Smooth muscle cell (in vitro differentiated cells): ENCODE measurements at regions not wholly inside any gene's neighbourhood (a gene's known extent, or its start where the extent isn't known, plus 50 kb on each side); places are given as distances from the start of the nearest gene placed in this dataset.

ENCODE experiments used
- DNase-seq: peaks from one replicate; lab custom pipeline; 2025; ENCODE audit not compliant: unreplicated experiment; lab: John Stamatoyannopoulos, UW
- H2AFZ ChIP-seq: fragments of 200-600 bp; sonication (generic); 2 replicates; pipeline ENCODE4 v1.6.0; 2016; ENCODE audit warnings: antibody characterized with exemption, low read depth, mild to moderate bottlenecking
- H3F3A ChIP-seq: fragments of 200-600 bp; sonication (generic); 2 replicates; pipeline ENCODE4 v1.6.0; 2017; ENCODE audit warnings: antibody characterized with exemption, low read depth
- H3K27ac ChIP-seq: fragments of 200-600 bp; sonication (generic); 2 replicates; pipeline ENCODE4 v1.5.1; 2016; ENCODE audit warnings: low read depth, mild to moderate bottlenecking
- H3K27me3 ChIP-seq: fragments of 200-600 bp; sonication (generic); 2 replicates; pipeline ENCODE4 v1.6.1; 2016; ENCODE audit warnings: low read depth, mild to moderate bottlenecking
- H3K36me3 ChIP-seq: fragments of 200-600 bp; sonication (generic); 2 replicates; pipeline ENCODE4 v1.5.1; 2016; ENCODE audit warnings: low read depth
- H3K4me1 ChIP-seq: fragments of 200-600 bp; sonication (generic); 2 replicates; pipeline ENCODE4 v1.5.1; 2016; ENCODE audit warnings: low read depth
- H3K4me2 ChIP-seq: fragments of 200-600 bp; sonication (generic); 2 replicates; pipeline ENCODE4 v1.6.0; 2016; ENCODE audit warnings: mild to moderate bottlenecking
- H3K4me3 ChIP-seq: fragments of 200-600 bp; sonication (generic); 2 replicates; pipeline ENCODE4 v1.5.1; 2016; ENCODE audit warnings: mild to moderate bottlenecking
- H3K79me2 ChIP-seq: fragments of 200-600 bp; sonication (generic); 2 replicates; pipeline ENCODE4 v1.6.0; 2016; ENCODE audit warnings: low read depth, mild to moderate bottlenecking
- H3K9ac ChIP-seq: fragments of 200-600 bp; sonication (generic); 2 replicates; pipeline ENCODE4 v1.6.0; 2016; ENCODE audit warnings: low read depth
- H3K9me3 ChIP-seq: fragments of 200-600 bp; sonication (generic); replicated peaks from 2 replicates; pipeline ENCODE4 v1.5.1; 2016; ENCODE audit warnings: low read depth
- H4K20me1 ChIP-seq: fragments of 200-600 bp; sonication (generic); 2 replicates; pipeline ENCODE4 v1.6.0; 2016; ENCODE audit warnings: low read depth
- CTCF ChIP-seq: fragments of 200-600 bp; sonication (generic); IDR thresholded peaks from 2 replicates; pipeline ENCODE4 v1.5.1; 2017; ENCODE audit warnings: borderline replicate concordance, mild to moderate bottlenecking, antibody characterized with exemption; ENCODE audit not compliant: insufficient read depth, poor library complexity, severe bottlenecking
- WGBS: methylation state at CpG from one replicate; pipeline ENCODE4 v1.1.7; 2016; ENCODE audit warnings: low lambda C conversion rate; 5-methylcytosine and 5-hydroxymethylcytosine counted together

GRCh38 chr10:131785121-131785460 is 115.7 kb upstream of the PPP2R2D start:
- Histone ChIP-seq H3K27me3 (no peaks in the 10 kb centered on the region), H2AFZ (no peak overlapping the region), H3K9ac (no peak overlapping the region), H3K27ac (no peak overlapping the region), H3K4me1 (no peaks in the 10 kb centered on the region), H3K9me3 (no peaks in the 10 kb centered on the region), H4K20me1 (no peaks in the 10 kb centered on the region), H3F3A (no peaks in the 10 kb centered on the region), H3K36me3 (no peaks in the 10 kb centered on the region), H3K4me3 (no peak overlapping the region), H3K4me2 (no peak overlapping the region), H3K79me2 (no peaks in the 10 kb centered on the region)
- no peak for DNase-seq
- TF ChIP-seq CTCF: no peak
- 84% methylated on average over 11 of the region's 11 CpGs for WGBS

- Histone ChIP-seq H3K4me2 (no peak overlapping the region), H3K4me1 (no peaks in the 10 kb centered on the region), H3K27ac (no peak overlapping the region), H2AFZ (no peak overlapping the region), H3K79me2 (no peaks in the 10 kb centered on the region), H3K36me3 (no peaks in the 10 kb centered on the region), H3K9ac (no peak overlapping the region), H3F3A (no peaks in the 10 kb centered on the region), H4K20me1 (no peaks in the 10 kb centered on the region), H3K4me3 (no peak overlapping the region), H3K9me3 (no peaks in the 10 kb centered on the region), H3K27me3 (no peaks in the 10 kb centered on the region)
- WGBS: 66% methylated on average over 13 of the region's 13 CpGs
- no peak for DNase-seq
- TF ChIP-seq CTCF: peak; percentile 84
Measured at GRCh38 chr10:131786756-131787605, 113.8 kb upstream of the PPP2R2D start.

- WGBS: 76% methylated on average over 4 of the region's 4 CpGs
- Histone ChIP-seq H3K9me3 (no peaks in the 10 kb centered on the region), H2AFZ (no peak overlapping the region), H3K4me2 (no peak overlapping the region), H3K79me2 (no peaks in the 10 kb centered on the region), H4K20me1 (no peaks in the 10 kb centered on the region), H3K9ac (no peak overlapping the region), H3F3A (no peaks in the 10 kb centered on the region), H3K36me3 (no peaks in the 10 kb centered on the region), H3K27me3 (no peaks in the 10 kb centered on the region), H3K4me3 (no peak overlapping the region), H3K27ac (no peak overlapping the region), H3K4me1 (no peaks in the 10 kb centered on the region)
- no peak for DNase-seq
- no peak for TF ChIP-seq CTCF
Measured at GRCh38 chr10:131787961-131788360, 112.8 kb upstream of the PPP2R2D start.

- H3K9ac ChIP-seq: no peak overlapping the region
- no peaks in the 10 kb centered on the region for H3K36me3 ChIP-seq
- H3K27me3 ChIP-seq: no peaks in the 10 kb centered on the region
- H3K79me2 ChIP-seq: no peaks in the 10 kb centered on the region
- DNase-seq: no peak
- H3K4me2 ChIP-seq: no peak overlapping the region
- H3K4me3 ChIP-seq: no peak overlapping the region
- TF ChIP-seq CTCF: no peak
- no peaks in the 10 kb centered on the region for H3K9me3 ChIP-seq
- H3K27ac ChIP-seq: no peak overlapping the region
- H2AFZ ChIP-seq: no peak overlapping the region
- H4K20me1 ChIP-seq: no peaks in the 10 kb centered on the region
- 53% methylated on average over 6 of the region's 6 CpGs for WGBS
- no peaks in the 10 kb centered on the region for H3K4me1 ChIP-seq
- no peaks in the 10 kb centered on the region for H3F3A ChIP-seq
Measured at GRCh38 chr10:131788386-131788785, 112.4 kb upstream of the PPP2R2D start.
